ENCODE measurements at regions not wholly inside any gene's neighbourhood (a gene's known extent, or its start where the extent isn't known, plus 50 kb on each side); places are given as distances from the start of the nearest gene placed in this dataset.

- DNase-seq = no peak
Measured at GRCh38 chr5:124410539-124411488, 335.6 kb downstream of the ZNF608 start.

GRCh38 chr5:124408738-124409453 is 337.5 kb downstream of the ZNF608 start:
- no peak for DNase-seq

GRCh38 chr5:124404796-124405195 is 341.6 kb downstream of the ZNF608 start:
- no peak for DNase-seq

GRCh38 chr5:124403281-124403680 is 343.2 kb downstream of the ZNF608 start:
- no peak for DNase-seq

- DNase-seq = no peak
Measured at GRCh38 chr5:124402144-124402581, 344.3 kb downstream of the ZNF608 start.

- no peak for DNase-seq
Measured at GRCh38 chr5:124401476-124402143, 344.8 kb downstream of the ZNF608 start.

- DNase-seq = no peak
Measured at GRCh38 chr5:124399426-124399961, 346.9 kb downstream of the ZNF608 start.

- no peak for DNase-seq
Measured at GRCh38 chr5:124398460-124398859, 348.0 kb downstream of the ZNF608 start.

- DNase-seq = no peak
Measured at GRCh38 chr5:124397317-124397716, 349.1 kb downstream of the ZNF608 start.

- DNase-seq = no peak
Measured at GRCh38 chr5:124395926-124396325, 350.5 kb downstream of the ZNF608 start.

GRCh38 chr5:124395287-124395686 is 351.2 kb downstream of the ZNF608 start:
- no peak for DNase-seq

- no peak for DNase-seq
Measured at GRCh38 chr5:124394700-124395245, 351.7 kb downstream of the ZNF608 start.

GRCh38 chr5:124393584-124394379 is 352.7 kb downstream of the ZNF608 start:
- DNase-seq = no peak

GRCh38 chr5:124383693-124384092 is 362.7 kb downstream of the ZNF608 start:
- DNase-seq = no peak

GRCh38 chr5:124377386-124377785 is 369.1 kb downstream of the ZNF608 start:
- no peak for DNase-seq

GRCh38 chr5:124373883-124374282 is 372.6 kb downstream of the ZNF608 start:
- no peak for DNase-seq

- no peak for DNase-seq
Measured at GRCh38 chr5:124372457-124372856, 374.0 kb downstream of the ZNF608 start.

- no peak for DNase-seq
Measured at GRCh38 chr5:124371111-124371706, 375.2 kb downstream of the ZNF608 start.

- DNase-seq = no peak
Measured at GRCh38 chr5:124370601-124371000, 375.8 kb downstream of the ZNF608 start.

GRCh38 chr5:124365361-124365801 is 381.1 kb downstream of the ZNF608 start:
- DNase-seq = no peak

GRCh38 chr5:124355928-124356327 is 390.5 kb downstream of the ZNF608 start:
- no peak for DNase-seq
